GM12878 (cell line): ENCODE measurements at regions not wholly inside any gene's neighbourhood (a gene's known extent, or its start where the extent isn't known, plus 50 kb on each side); places are given as distances from the start of the nearest gene placed in this dataset.

Source experiments
- ATAC-seq: fragments of 200-7000 bp; cut with Tn5 transposase; 3 replicates; pipeline ENCODE4 v1.9.1; 2020; ENCODE audit warnings: mild to moderate bottlenecking, moderate library complexity
- BruUV-seq: library from RNA; stranded (reverse); fragments of 400-500 nt; replicated peaks from 2 replicates; lab custom pipeline; 2021; lab: Mats Ljungman, UMichigan
- CTCF ChIA-PET: fragments of 300-600 bp; sonication (Branson Sonifier 250); formaldehyde crosslinking; extraction: SDS; loops from one replicate; lab custom pipeline; 2021; ENCODE audit warnings: inconsistent platforms; lab: Yijun Ruan, JAX
- POLR2A ChIA-PET: fragments of 350-600 bp; formaldehyde crosslinking; extraction: SDS; loops from one replicate; lab custom pipeline; 2021; ENCODE audit warnings: inconsistent platforms; lab: Charles Lee
- RAD21 ChIA-PET: fragments of 300-600 bp; sonication (Branson Sonifier 250); formaldehyde crosslinking; loops from one replicate; lab custom pipeline; 2023; ENCODE audit warnings: antibody characterized with exemption; ENCODE audit not compliant: unreplicated experiment; lab: Charles Lee
- SMC1A ChIA-PET: fragments of 300-600 bp; sonication (Branson Sonifier 250); formaldehyde crosslinking; loops from one replicate; lab custom pipeline; 2023; ENCODE audit not compliant: unreplicated experiment, uncharacterized antibody; lab: Charles Lee
- DNase-seq: peaks from one replicate; pipeline ENCODE4 v3.0.0-alpha.2; 2011; ENCODE audit warnings: low read depth, low spot score
- FAIRE-seq: peaks from 3 replicates; lab custom pipeline; 2011; peaks lifted over from hg19 to GRCh38; lab: Jason Lieb, UNC
- H2AFZ ChIP-seq: 2 replicates; pipeline ENCODE4 v1.6.0; 2011; ENCODE audit warnings: low read depth, low read length, control low read depth; ENCODE audit not compliant: control insufficient read depth
- H3K27ac ChIP-seq: 2 replicates; pipeline ENCODE4 v1.5.1; 2011; ENCODE audit warnings: control low read depth; ENCODE audit not compliant: control insufficient read depth, insufficient read depth
- H3K27me3 ChIP-seq, 2 experiments: replicated peaks in 1 of 2; 2 replicates each; pipeline versions ENCODE4 v1.6.0 to v1.6.1; 2011; ENCODE audit warnings: low read length in 1 of 2; ENCODE audit not compliant: control insufficient read depth in 2 of 2, insufficient read depth in 2 of 2
- H3K36me3 ChIP-seq, 2 experiments: 2 replicates each; pipeline ENCODE4 v1.5.1; 2011; ENCODE audit warnings: low read length in 1 of 2; ENCODE audit not compliant: control insufficient read depth in 2 of 2, insufficient read depth in 2 of 2
- H3K4me1 ChIP-seq: 2 replicates; pipeline ENCODE4 v1.6.1; 2011; ENCODE audit warnings: mild to moderate bottlenecking, low read length, moderate library complexity, mixed read lengths; ENCODE audit not compliant: control insufficient read depth, insufficient read depth
- H3K4me2 ChIP-seq: 2 replicates; pipeline ENCODE4 v1.6.0; 2011; ENCODE audit warnings: control low read depth; ENCODE audit not compliant: control insufficient read depth, insufficient read depth
- H3K4me3 ChIP-seq: fragments of 200-600 bp; sonication (generic); 2 replicates; pipeline ENCODE4 v1.5.1; 2016
- H3K79me2 ChIP-seq: 2 replicates; pipeline ENCODE4 v1.6.0; 2011; ENCODE audit warnings: low read length; ENCODE audit not compliant: control insufficient read depth, insufficient read depth
- H3K9ac ChIP-seq: 2 replicates; pipeline ENCODE4 v1.8.0; 2011; ENCODE audit warnings: low read length, control low read depth, mixed read lengths; ENCODE audit not compliant: control insufficient read depth, insufficient read depth
- H3K9me3 ChIP-seq: replicated peaks from 3 replicates; pipeline ENCODE4 v1.5.1; 2011; ENCODE audit warnings: mild to moderate bottlenecking, low read length; ENCODE audit not compliant: control insufficient read depth, insufficient read depth
- H4K20me1 ChIP-seq: 2 replicates; pipeline ENCODE4 v1.6.0; 2011; ENCODE audit not compliant: control insufficient read depth, insufficient read depth
- ASH2L ChIP-seq: fragments of 300-600, 200-600 bp; sonication (generic); IDR thresholded peaks from 2 replicates; pipeline ENCODE4 v1.6.1; 2017; ENCODE audit warnings: low read depth, mild to moderate bottlenecking, borderline replicate concordance
- CBFB ChIP-seq: IDR thresholded peaks from 2 replicates; pipeline ENCODE4 v1.6.1; 2016; ENCODE audit warnings: antibody characterized with exemption, low read depth
- MTA2 ChIP-seq: fragments of 450-650 bp; IDR thresholded peaks from 2 replicates; pipeline ENCODE4 v1.6.1; 2016; ENCODE audit warnings: low read depth, mild to moderate bottlenecking, moderate library complexity
- PAX8 ChIP-seq: fragments of 450-650 bp; IDR thresholded peaks from 2 replicates; pipeline ENCODE4 v1.6.1; 2017; ENCODE audit warnings: mild to moderate bottlenecking, moderate library complexity
- PML ChIP-seq: IDR thresholded peaks from 2 replicates; pipeline ENCODE4 v1.6.1; 2012; ENCODE audit warnings: low read length, inconsistent platforms
- SMC3 ChIP-seq: IDR thresholded peaks from 2 replicates; pipeline ENCODE4 v1.6.1; 2011; ENCODE audit warnings: low read length, improper control_type of control experiment, borderline replicate concordance
- TCF12 ChIP-seq: IDR thresholded peaks from 2 replicates; pipeline ENCODE4 v1.6.1; 2011; ENCODE audit warnings: low read depth, mild to moderate bottlenecking, low read length
- WRNIP1 ChIP-seq: IDR thresholded peaks from 2 replicates; pipeline ENCODE4 v1.6.1; 2011; ENCODE audit warnings: low read depth, low read length, improper control_type of control experiment, borderline replicate concordance
- ZNF274 ChIP-seq: IDR thresholded peaks from one replicate; pipeline ENCODE4 v1.8.0; 2011; ENCODE audit not compliant: insufficient read length, insufficient read depth
- WGBS: methylation state at CpG from one replicate; pipeline ENCODE4 v1.1.6; 2016; ENCODE audit warnings: low lambda C conversion rate; ENCODE audit not compliant: insufficient replicate concordance, insufficient coverage; ENCODE audit errors: missing lambda C conversion rate; 5-methylcytosine and 5-hydroxymethylcytosine counted together
- in situ Hi-C: fragments of 300-500 bp; cut with MboI; formaldehyde crosslinking; loops from 9 replicates; pipeline ENCODE4 v1.14.3; 2018; ENCODE audit warnings: mixed read lengths
- intact Hi-C: fragments of 100-400 bp; cut with micrococcal nuclease; formaldehyde crosslinking; loops from one replicate; pipeline ENCODE4 v1.14.2; 2022; ENCODE audit not compliant: unreplicated experiment
- TF ChIP-seq, protein P1 (sequence below): fragments of 450-650 bp; IDR thresholded peaks from 2 replicates; pipeline ENCODE4 v1.6.1; 2018; ENCODE audit warnings: borderline replicate concordance, mild to moderate bottlenecking; ENCODE audit not compliant: partially characterized antibody
- TF ChIP-seq, protein P2 (sequence below): fragments of 450-650 bp; IDR thresholded peaks from 2 replicates; pipeline ENCODE4 v1.6.1; 2018; ENCODE audit warnings: mild to moderate bottlenecking, low read depth, moderate library complexity; ENCODE audit not compliant: partially characterized antibody

DNA sequence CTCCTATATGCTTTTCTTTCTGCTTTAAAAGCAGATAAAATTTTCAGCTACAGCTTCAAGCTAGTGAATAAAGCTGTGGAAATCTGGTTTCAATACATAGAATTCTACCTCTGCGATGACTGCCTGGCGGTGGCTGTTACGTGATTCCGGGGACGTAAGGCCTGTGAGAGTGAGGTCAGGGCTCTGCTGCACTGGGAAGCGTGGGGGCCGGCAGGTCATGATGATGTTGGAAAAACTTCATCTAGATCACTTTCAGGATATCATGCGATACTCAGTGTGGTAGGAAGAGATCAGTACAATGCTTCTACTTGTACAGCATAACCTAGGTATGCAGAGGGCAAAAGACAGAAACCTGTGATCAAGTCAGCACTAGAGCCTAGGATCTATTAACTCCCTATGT lies 546.8 kb upstream of the B3GAT1 start:
- intact Hi-C loops (no loop called here), in situ Hi-C loops (no loop called here)
- POLR2A ChIA-PET, result no interaction called here
- no peak for FAIRE-seq
- H4K20me1 ChIP-seq, result no peaks in the 10 kb centered on the region
- H3K9me3 ChIP-seq, result no peaks in the 10 kb centered on the region
- H3K4me3 ChIP-seq, result no peak overlapping the region
- no peak overlapping the region for H3K27ac ChIP-seq
- H3K36me3 ChIP-seq, result no peaks in the 10 kb centered on the region
- no peaks in the 10 kb centered on the region for H3K27me3 ChIP-seq
- 58% methylated on average over 8 of the region's 8 CpGs for WGBS
- SMC1A ChIA-PET, result no interaction called here
- no peak overlapping the region for H3K9ac ChIP-seq
- no peak for TF ChIP-seq TCF12
- TF ChIP-seq PML, result no peak
- TF ChIP-seq ZNF274, result no peak
- TF ChIP-seq, protein P1, sequence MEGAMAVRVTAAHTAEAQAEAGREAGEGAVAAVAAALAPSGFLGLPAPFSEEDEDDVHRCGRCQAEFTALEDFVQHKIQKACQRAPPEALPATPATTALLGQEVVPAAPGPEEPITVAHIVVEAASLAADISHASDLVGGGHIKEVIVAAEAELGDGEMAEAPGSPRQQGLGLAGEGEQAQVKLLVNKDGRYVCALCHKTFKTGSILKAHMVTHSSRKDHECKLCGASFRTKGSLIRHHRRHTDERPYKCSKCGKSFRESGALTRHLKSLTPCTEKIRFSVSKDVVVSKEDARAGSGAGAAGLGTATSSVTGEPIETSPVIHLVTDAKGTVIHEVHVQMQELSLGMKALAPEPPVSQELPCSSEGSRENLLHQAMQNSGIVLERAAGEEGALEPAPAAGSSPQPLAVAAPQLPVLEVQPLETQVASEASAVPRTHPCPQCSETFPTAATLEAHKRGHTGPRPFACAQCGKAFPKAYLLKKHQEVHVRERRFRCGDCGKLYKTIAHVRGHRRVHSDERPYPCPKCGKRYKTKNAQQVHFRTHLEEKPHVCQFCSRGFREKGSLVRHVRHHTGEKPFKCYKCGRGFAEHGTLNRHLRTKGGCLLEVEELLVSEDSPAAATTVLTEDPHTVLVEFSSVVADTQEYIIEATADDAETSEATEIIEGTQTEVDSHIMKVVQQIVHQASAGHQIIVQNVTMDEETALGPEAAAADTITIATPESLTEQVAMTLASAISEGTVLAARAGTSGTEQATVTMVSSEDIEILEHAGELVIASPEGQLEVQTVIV, result no peak
- TF ChIP-seq MTA2, result no peak
- TF ChIP-seq CBFB, result no peak
- TF ChIP-seq, protein P2, sequence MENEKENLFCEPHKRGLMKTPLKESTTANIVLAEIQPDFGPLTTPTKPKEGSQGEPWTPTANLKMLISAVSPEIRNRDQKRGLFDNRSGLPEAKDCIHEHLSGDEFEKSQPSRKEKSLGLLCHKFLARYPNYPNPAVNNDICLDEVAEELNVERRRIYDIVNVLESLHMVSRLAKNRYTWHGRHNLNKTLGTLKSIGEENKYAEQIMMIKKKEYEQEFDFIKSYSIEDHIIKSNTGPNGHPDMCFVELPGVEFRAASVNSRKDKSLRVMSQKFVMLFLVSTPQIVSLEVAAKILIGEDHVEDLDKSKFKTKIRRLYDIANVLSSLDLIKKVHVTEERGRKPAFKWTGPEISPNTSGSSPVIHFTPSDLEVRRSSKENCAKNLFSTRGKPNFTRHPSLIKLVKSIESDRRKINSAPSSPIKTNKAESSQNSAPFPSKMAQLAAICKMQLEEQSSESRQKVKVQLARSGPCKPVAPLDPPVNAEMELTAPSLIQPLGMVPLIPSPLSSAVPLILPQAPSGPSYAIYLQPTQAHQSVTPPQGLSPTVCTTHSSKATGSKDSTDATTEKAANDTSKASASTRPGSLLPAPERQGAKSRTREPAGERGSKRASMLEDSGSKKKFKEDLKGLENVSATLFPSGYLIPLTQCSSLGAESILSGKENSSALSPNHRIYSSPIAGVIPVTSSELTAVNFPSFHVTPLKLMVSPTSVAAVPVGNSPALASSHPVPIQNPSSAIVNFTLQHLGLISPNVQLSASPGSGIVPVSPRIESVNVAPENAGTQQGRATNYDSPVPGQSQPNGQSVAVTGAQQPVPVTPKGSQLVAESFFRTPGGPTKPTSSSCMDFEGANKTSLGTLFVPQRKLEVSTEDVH, result no peak
- no peak for TF ChIP-seq SMC3
- TF ChIP-seq ASH2L, result no peak
- TF ChIP-seq WRNIP1, result no peak
- TF ChIP-seq PAX8, result no peak
- RAD21 ChIA-PET, result no interaction called here
- ATAC-seq, result no peak
- CTCF ChIA-PET, result no interaction called here
- DNase-seq, result no peak
- H3K4me2 ChIP-seq, result no peak overlapping the region
- H2AFZ ChIP-seq, result no peak overlapping the region
- BruUV-seq, result no TSS peak
- no peaks in the 10 kb centered on the region for H3K4me1 ChIP-seq
- H3K79me2 ChIP-seq, result no peaks in the 10 kb centered on the region
